ENCODE measurements at regions not wholly inside any gene's neighbourhood (a gene's known extent, or its start where the extent isn't known, plus 50 kb on each side); places are given as distances from the start of the nearest gene placed in this dataset.

DNA sequence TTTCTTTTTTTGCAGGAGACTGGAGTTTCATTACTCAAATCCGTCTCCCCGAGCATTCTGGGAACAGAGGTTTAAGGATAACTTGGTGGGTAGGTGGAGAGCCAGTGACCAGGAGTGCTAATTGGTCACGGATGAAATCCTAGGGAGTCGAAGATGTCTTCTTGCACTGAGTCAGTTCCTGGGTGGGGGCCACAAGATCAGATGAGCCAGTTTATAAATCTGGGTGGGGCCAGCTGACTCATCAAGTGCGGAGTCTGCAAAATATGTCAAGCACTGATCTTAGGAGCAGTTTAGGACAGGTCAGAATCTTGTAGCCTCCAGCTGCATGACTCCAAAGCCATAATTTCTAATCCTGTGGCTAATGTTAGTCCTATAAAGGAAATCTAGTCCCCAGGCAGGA is 741.3 kb downstream of the PCDH7 start:
- TF ChIP-seq NFIC (IDR thresholded peaks at IDR 0.05) = no peak
- TF ChIP-seq EP300 (IDR thresholded peaks at IDR 0.05; ENCODE audit: borderline replicate concordance) = no peak
- no peak for TF ChIP-seq EGR1 (IDR thresholded peaks at IDR 0.05)
- no peak for TF ChIP-seq TAF1 (IDR thresholded peaks at IDR 0.05; ENCODE audit: low read depth)
- TF ChIP-seq YY1 (IDR thresholded peaks at IDR 0.05; ENCODE audit: low read depth) = no peak
- TF ChIP-seq, protein P1, sequence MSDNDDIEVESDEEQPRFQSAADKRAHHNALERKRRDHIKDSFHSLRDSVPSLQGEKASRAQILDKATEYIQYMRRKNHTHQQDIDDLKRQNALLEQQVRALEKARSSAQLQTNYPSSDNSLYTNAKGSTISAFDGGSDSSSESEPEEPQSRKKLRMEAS (IDR thresholded peaks at IDR 0.05) = no peak
